Chondrocyte (in vitro differentiated cells): ENCODE measurements at regions not wholly inside any gene's neighbourhood (a gene's known extent, or its start where the extent isn't known, plus 50 kb on each side); places are given as distances from the start of the nearest gene placed in this dataset.

Experiments
- DNase-seq: peaks from one replicate; pipeline ENCODE4 v3.0.0; 2021; ENCODE audit warnings: mixed read lengths, low spot score
- H3K27ac Mint-ChIP-seq: one replicate; pipeline ENCODE4 v1.8.0; 2021; ENCODE audit warnings: mild to moderate bottlenecking, moderate library complexity, mixed read lengths; ENCODE audit not compliant: unreplicated experiment
- H3K27me3 Mint-ChIP-seq: 2 replicates; pipeline ENCODE4 v1.8.0; 2021; ENCODE audit warnings: low read depth, mixed read lengths
- H3K36me3 Mint-ChIP-seq: 2 replicates; pipeline ENCODE4 v1.8.0; 2021; ENCODE audit warnings: low read depth, mixed read lengths
- H3K4me1 Mint-ChIP-seq: 2 replicates; pipeline ENCODE4 v1.8.0; 2021; ENCODE audit warnings: low read depth, mild to moderate bottlenecking, mixed read lengths
- H3K4me3 Mint-ChIP-seq: one replicate; pipeline ENCODE4 v1.8.0; 2021; ENCODE audit warnings: mild to moderate bottlenecking, moderate library complexity, mixed read lengths; ENCODE audit not compliant: unreplicated experiment
- H3K9me3 Mint-ChIP-seq: 2 replicates; pipeline ENCODE4 v1.8.0; 2021; ENCODE audit warnings: low read depth, mixed read lengths
- CTCF ChIP-seq: fragments of 200-600 bp; sonication (generic); IDR thresholded peaks from 2 replicates; pipeline ENCODE4 v1.5.0; 2021; ENCODE audit warnings: antibody characterized with exemption, mild to moderate bottlenecking, moderate library complexity

GRCh38 chr5:2120361-2120760 is 237.6 kb upstream of the IRX4 start:
- no peak for TF ChIP-seq CTCF
- Mint-ChIP-seq H3K9me3 (peaks cover 6% of the 10 kb centered on the region), H3K27me3 (peaks cover 12% of the 10 kb centered on the region), H3K4me3 (no peak overlapping the region), H3K36me3 (peaks cover 2% of the 10 kb centered on the region), H3K4me1 (no peaks in the 10 kb centered on the region), H3K27ac (no peak overlapping the region)
- no peak for DNase-seq

GRCh38 chr5:2119573-2119972 is 236.8 kb upstream of the IRX4 start:
- Mint-ChIP-seq H3K4me1 (no peaks in the 10 kb centered on the region), H3K27me3 (peaks cover 11% of the 10 kb centered on the region), H3K27ac (no peak overlapping the region), H3K36me3 (peaks cover 2% of the 10 kb centered on the region), H3K9me3 (peaks cover 6% of the 10 kb centered on the region), H3K4me3 (no peak overlapping the region)
- DNase-seq, result no peak
- no peak for TF ChIP-seq CTCF

- Mint-ChIP-seq H3K36me3 (no peaks in the 10 kb centered on the region), H3K27me3 (peaks cover under 1% of the 10 kb centered on the region), H3K9me3 (no peaks in the 10 kb centered on the region), H3K4me3 (no peak overlapping the region), H3K27ac (no peak overlapping the region), H3K4me1 (no peaks in the 10 kb centered on the region)
- DNase-seq, result no peak
- TF ChIP-seq CTCF, result no peak
Measured at GRCh38 chr5:2113348-2114131, 230.8 kb upstream of the IRX4 start.

GRCh38 chr5:2112173-2113025 is 229.7 kb upstream of the IRX4 start:
- Mint-ChIP-seq H3K27ac (no peak overlapping the region), H3K4me1 (no peaks in the 10 kb centered on the region), H3K9me3 (no peaks in the 10 kb centered on the region), H3K4me3 (no peak overlapping the region), H3K27me3 (no peaks in the 10 kb centered on the region), H3K36me3 (no peaks in the 10 kb centered on the region)
- no peak for DNase-seq
- no peak for TF ChIP-seq CTCF

GRCh38 chr5:2111569-2112105 is 228.9 kb upstream of the IRX4 start:
- Mint-ChIP-seq H3K27me3 (no peaks in the 10 kb centered on the region), H3K4me3 (no peak overlapping the region), H3K36me3 (no peaks in the 10 kb centered on the region), H3K4me1 (no peaks in the 10 kb centered on the region), H3K27ac (no peak overlapping the region), H3K9me3 (peaks cover 1% of the 10 kb centered on the region)
- TF ChIP-seq CTCF, result no peak
- no peak for DNase-seq
